RCC 7860 (cell line): ENCODE measurements at regions not wholly inside any gene's neighbourhood (a gene's known extent, or its start where the extent isn't known, plus 50 kb on each side); places are given as distances from the start of the nearest gene placed in this dataset.

Source experiments
- DNase-seq: peaks from one replicate; pipeline ENCODE4 v3.0.0-alpha.2; 2015; ENCODE audit warnings: low spot score
- FAIRE-seq: peaks from 2 replicates; lab custom pipeline; 2012; peaks lifted over from hg19 to GRCh38; lab: Jason Lieb, UNC

DNA sequence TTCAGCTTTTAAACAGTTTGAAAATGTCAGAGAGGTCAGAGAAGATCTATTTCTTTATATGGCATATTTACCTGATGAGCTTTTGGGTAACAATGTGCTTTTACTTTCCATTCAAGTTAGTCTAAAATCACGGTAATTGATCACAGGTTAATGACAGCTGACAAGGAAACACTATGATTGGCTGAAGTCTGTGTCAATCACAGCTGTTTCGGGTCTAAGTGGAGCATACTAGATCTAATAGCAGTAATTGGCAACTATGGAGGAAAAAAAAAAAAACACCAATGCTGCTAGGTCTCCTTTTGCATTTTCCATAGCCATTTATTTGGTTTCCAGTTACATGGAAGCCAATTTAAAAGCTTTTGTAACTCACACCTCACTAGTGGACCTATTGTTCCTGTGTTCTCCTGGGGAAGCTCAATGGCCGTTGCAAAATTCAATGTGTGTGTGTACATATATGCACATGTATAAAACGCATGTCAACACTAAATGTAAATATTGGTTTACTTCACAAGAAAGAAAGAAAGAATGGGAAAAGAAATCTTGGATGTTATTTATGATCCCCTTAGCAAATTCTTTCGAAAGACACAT is 568.3 kb upstream of the ZFHX3 start:
- FAIRE-seq (no peak), DNase-seq (no peak)

DNA sequence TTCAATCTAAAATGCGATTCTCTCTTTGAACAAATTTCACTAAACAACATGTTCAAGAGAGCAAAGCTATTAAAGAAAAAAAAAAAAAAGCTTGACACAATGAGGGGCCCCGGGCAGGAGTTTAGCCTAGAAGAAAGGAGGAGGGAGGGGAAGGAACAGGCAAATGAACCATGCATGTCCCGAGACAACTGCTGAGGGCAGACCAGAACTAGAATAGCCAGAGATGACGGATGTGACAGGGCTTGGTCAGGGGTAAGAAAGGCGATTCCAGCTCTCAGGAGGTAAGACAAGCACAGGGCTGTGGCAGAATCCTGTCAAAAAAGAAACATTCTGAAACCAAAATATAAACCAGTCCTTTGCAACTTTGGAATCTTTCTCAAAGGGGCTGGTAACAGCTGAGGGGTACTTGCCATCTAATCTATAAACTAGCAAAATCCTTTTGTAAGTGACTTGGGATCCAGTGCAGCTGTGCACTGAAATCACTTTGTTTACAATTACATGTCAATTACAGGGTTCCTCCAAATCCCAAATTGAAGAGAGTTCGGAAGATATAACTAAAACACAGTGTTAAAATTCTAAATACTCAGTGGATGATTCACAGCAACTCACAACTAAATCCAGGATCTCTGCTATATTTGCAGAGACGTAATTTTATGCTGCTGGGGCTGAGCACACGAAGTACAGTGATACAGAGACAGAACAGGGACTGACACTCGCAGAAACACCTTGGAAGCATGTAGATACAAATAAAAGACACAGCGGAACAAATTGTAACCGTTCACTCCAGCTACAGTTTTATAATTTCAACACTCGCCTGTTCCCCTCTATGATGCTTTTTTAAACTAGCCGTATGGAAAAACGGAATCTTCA is 567.4 kb upstream of the ZFHX3 start:
- FAIRE-seq (no peak), DNase-seq (no peak)

- DNase-seq (no peak), FAIRE-seq (no peak)
These were observed 566.2 kb upstream of the ZFHX3 start for GRCh38 chr16:73614131-73614530.

GRCh38 chr16:73610605-73611156 is 562.8 kb upstream of the ZFHX3 start:
- FAIRE-seq (no peak), DNase-seq (no peak)

GRCh38 chr16:73610160-73610559 is 562.2 kb upstream of the ZFHX3 start:
- FAIRE-seq (no peak), DNase-seq (no peak)

- no peak for DNase-seq
- no peak for FAIRE-seq
These were observed 561.0 kb upstream of the ZFHX3 start for GRCh38 chr16:73608911-73609310.

DNA sequence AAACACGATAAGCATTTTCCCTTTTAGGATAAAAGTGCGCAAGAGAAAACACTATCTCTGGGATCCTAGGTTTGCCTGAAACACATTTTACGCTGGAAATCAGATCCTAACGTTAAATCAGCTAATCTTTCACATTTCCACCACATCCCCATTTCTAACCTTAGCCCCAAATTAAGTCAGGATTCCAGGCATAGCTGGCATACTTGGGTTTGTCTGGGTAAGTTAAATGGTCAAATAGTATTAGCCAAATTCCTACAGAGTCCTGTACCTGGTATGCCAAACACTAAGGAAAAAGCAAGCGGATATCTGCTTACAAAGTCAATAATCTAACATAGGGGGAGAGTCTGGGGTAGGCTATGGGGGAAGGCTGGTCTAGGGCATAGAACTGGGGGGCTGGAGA is 557.4 kb upstream of the ZFHX3 start:
- FAIRE-seq (no peak), DNase-seq (no peak)

GRCh38 chr16:73601911-73602310 is 554.0 kb upstream of the ZFHX3 start:
- DNase-seq (no peak), FAIRE-seq (no peak)

- FAIRE-seq (no peak), DNase-seq (no peak)
These were observed 551.9 kb upstream of the ZFHX3 start for GRCh38 chr16:73599870-73600269.

DNA sequence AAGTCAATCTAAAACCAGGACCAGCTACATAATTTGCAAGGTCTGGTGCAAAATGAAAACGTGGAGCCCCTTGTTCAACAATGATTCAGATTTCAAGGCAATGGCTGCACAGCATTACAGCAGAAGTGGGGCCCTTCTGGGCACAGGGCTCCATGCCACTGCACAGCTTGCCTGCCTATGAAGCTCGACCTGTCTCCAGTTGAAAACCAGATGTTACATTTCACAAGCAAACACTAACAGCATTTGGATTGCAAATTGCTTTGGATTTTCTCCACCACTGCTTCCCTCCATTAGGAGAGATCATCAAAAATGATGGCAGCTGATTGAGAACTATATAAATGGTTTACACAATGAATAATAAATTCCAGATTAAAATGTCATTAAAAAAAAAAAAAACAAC is 551.4 kb upstream of the ZFHX3 start:
- FAIRE-seq: no peak

GRCh38 chr16:73584157-73584556 is 536.2 kb upstream of the ZFHX3 start:
- FAIRE-seq: no peak
- no peak for DNase-seq

More for the DNA sequence above, 551.4 kb upstream of the ZFHX3 start:
- no peak for DNase-seq

GRCh38 chr16:73572135-73572828 is 524.4 kb upstream of the ZFHX3 start:
- FAIRE-seq: no peak
- peak; percentile 62 for DNase-seq

DNA sequence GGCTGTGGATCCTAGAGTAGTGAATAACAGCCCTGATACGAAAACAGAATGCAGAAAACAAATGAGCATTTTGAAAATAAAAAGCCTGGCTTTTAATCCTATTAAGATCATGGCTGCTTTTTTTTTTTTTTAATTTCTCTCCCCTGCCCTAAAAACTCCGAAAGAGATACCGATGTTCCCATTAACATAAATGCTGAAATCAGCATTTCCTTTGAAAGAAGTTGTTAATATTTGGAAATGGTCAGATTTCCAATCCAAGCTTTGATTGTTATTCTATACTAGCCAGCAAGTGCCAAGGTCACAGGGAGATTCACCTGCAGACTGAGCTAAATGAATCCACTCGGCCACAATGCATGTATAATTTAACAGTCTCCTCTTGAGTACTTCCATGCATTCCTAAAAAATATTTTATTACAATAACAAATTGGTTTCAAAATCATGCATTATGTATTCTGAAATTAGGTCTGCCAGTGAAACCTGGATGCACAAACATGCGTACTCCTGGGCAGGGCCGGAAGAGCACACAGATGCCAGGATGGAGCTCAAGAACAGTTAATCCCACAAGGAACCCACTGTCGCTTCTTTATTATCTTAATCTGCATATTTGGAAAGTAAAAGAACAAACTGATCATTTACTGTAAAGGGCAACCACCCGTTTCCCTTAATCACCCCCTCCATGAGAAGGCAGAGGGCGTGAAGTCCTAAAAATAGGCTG is 521.5 kb upstream of the ZFHX3 start:
- FAIRE-seq: no peak
- DNase-seq: no peak

DNA sequence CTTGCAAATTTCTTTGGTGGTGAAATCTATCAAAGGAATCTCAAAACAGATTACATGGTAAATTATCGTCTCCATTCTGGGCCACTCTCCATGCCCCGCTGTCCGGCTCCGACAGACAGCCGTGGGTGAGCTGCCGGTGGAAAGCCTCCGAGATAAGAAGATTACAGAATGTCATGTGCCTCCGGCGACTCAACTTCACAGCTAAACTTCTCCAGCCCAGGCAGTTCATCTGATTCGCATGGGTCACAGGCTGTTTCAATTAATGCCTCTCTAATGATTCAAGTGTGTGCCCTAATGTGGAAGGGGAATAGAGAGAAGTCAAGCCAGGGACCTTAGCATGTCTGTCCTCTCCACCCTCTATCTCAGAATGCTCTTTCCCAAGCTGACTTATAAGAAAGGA is 520.8 kb upstream of the ZFHX3 start:
- no peak for FAIRE-seq
- DNase-seq: no peak

DNA sequence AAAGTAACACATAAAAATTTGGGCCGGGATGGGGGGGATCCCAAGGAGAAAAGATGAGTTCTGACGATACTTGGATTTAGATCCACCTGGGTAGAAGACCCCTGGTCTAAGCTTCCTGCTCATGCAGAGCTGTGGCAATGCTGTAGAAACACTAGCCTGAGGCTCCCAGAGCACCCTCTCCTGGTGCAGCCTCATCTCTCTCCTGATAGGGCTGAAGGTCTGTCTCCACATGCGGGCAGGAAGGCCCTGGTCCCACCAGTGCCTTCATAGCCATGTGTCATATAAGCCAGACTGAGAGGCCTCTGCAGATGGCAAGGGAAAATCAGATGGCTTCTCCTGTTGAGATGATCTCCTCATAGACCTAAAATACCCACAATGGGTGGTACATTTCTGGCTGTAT is 518.0 kb upstream of the ZFHX3 start:
- DNase-seq: no peak
- FAIRE-seq: no peak

- FAIRE-seq: no peak
These were observed 517.3 kb upstream of the ZFHX3 start for GRCh38 chr16:73565263-73565662.

DNA sequence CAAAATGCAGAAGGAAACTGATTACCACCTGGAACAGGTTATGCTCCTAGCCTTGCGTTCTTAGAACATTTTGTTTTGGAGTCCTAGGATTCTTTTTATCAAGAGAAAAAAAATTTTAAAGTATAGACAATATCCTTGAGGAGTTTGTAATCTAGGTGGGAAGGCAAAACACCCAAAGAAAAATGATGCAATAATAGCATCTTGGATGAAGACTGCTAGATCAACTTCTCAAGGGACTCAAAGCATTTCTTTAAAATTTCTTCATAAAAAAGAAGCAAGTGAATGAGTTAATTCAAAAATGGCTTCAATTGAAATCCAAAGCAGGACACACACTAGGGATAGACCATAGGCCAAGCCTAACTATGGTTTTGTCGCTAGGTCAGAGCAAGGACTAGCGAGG is 515.8 kb upstream of the ZFHX3 start:
- DNase-seq (no peak), FAIRE-seq (no peak)

More at GRCh38 chr16:73565263-73565662, 517.3 kb upstream of the ZFHX3 start:
- no peak for DNase-seq

- no peak for DNase-seq
These were observed 512.6 kb upstream of the ZFHX3 start for GRCh38 chr16:73560497-73560896.

DNA sequence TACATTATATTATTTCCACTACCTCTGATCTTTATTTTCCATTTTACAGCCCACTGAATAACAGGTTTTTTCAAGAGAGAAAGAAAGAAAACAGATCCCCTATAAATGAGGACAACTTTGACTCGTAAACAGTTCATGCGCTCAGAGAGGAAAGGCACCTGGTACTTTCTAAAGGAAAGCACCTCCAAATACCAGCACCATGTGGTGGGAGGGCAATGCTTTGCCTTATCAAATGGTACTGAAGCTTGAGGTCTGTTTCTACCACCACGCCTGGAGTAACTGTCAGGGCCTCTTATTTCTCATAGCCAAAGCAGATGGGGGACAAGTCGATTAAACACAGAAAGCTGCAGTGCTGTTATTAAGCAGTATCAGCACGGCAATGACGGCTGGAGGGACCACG is 510.3 kb upstream of the ZFHX3 start:
- no peak for FAIRE-seq
- DNase-seq: no peak

More at GRCh38 chr16:73560497-73560896, 512.6 kb upstream of the ZFHX3 start:
- no peak for FAIRE-seq

DNA sequence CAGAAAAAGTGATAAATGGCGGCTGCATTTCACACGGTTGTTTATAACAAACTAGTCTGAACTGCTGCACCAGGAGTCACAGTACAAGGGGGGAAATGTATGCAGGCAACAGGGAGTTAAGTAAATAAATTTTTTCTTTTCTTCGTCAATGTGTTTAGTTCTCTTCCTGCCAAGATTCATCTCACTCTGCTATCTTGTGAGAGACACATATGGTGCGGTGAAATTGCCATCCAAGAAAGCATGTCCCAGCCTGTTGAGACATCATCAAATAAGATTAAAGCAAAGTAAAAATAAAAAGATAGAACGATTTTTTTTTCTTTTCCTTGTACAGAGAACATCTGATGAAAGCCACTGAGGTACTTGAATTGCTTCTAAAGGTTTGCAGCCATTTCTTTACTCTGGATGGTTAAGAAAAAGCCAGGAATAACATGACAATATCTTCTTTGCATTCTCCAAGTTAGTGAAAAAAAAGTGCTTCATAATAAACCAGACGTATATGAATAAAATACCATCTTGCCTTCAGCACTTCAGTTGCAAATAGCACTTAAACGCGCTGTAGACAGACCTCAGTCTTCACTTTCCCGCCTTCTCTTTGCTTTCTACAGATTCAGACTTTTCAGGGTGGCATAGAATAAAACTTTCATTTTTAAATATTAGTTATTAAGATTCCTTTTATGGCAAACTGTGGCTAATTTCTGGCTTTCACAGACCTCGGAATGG is 506.2 kb upstream of the ZFHX3 start:
- FAIRE-seq: no peak
- no peak for DNase-seq
